ENCODE measurements at regions not wholly inside any gene's neighbourhood (a gene's known extent, or its start where the extent isn't known, plus 50 kb on each side); places are given as distances from the start of the nearest gene placed in this dataset.

GRCh38 chr18:22020127-22020866 lies 149.1 kb upstream of the GATA6 start:
- no peak for TF ChIP-seq CTCF (conservative IDR thresholded peaks at IDR 0.05; ENCODE audit: low read depth, low read length)
- TF ChIP-seq EZH2 (IDR thresholded peaks at IDR 0.05; ENCODE audit: low read length, unreplicated experiment): no peak
